OCI-LY3 (cell line): ENCODE measurements at regions not wholly inside any gene's neighbourhood (a gene's known extent, or its start where the extent isn't known, plus 50 kb on each side); places are given as distances from the start of the nearest gene placed in this dataset.

ENCODE experiments used
- CTCF ChIP-seq: fragments of 200-600, 300-600 bp; sonication (generic); IDR thresholded peaks from 2 replicates; pipeline ENCODE4 v1.5.1; 2014; ENCODE audit warnings: antibody characterized with exemption, low read length, low read depth
- EZH2phosphoT487 ChIP-seq: fragments of 200-600 bp; shearing (Covaris generic); IDR thresholded peaks from 2 replicates; pipeline ENCODE4 v1.6.1; 2018; ENCODE audit warnings: antibody characterized with exemption, mixed run types, low read depth

GRCh38 chr9:69980041-69980440, 63.6 kb upstream of the MAMDC2 start:
- TF ChIP-seq CTCF (no peak), EZH2phosphoT487 (no peak)
